Tibial nerve (tissue), 4 donors: ENCODE measurements at regions not wholly inside any gene's neighbourhood (a gene's known extent, or its start where the extent isn't known, plus 50 kb on each side); places are given as distances from the start of the nearest gene placed in this dataset.
"Not testable (repeated sequence)": the region's sequence is repeated elsewhere in the genome, so short reads cannot be mapped to it uniquely, and the experiment has no call there.

Experiments
- DNase-seq, 2 donors: peaks; one replicate each; pipeline ENCODE4 v3.0.0-alpha.2; 2019; ENCODE audit warnings: low spot score in 2 of 2
- H3K27ac ChIP-seq, 4 donors: fragments of 200-600 bp; sonication (generic) in 3 of 4; one replicate each; pipeline ENCODE4 v1.5.1; 2017 to 2019; ENCODE audit warnings: mild to moderate bottlenecking in 1 of 4
- H3K27me3 ChIP-seq, 2 donors: fragments of 200-600 bp; sonication (generic) in 1 of 2; one replicate each; pipeline versions ENCODE4 v1.5.1 to v1.6.0; 2017 to 2019
- H3K36me3 ChIP-seq, 3 donors: fragments of 200-600 bp; sonication (generic); one replicate each; pipeline ENCODE4 v1.5.1; 2018 to 2019
- H3K4me1 ChIP-seq, 4 donors: fragments of 200-600 bp; sonication (generic) in 3 of 4; one replicate each; pipeline ENCODE4 v1.5.1; 2017 to 2019
- H3K4me3 ChIP-seq, 4 donors: fragments of 200-600 bp; sonication (generic) in 3 of 4; one replicate each; pipeline ENCODE4 v1.5.1; 2017 to 2019; ENCODE audit warnings: mild to moderate bottlenecking in 1 of 4, moderate library complexity in 1 of 4
- H3K9me3 ChIP-seq, 4 donors: fragments of 200-600 bp; sonication (generic) in 3 of 4; one replicate each; pipeline ENCODE4 v1.5.1; 2017 to 2019
- EP300 ChIP-seq, 2 donors: sonication (generic); formaldehyde crosslinking; IDR thresholded peaks; one replicate each; pipeline ENCODE4 v1.6.1; 2017; ENCODE audit warnings: antibody characterized with exemption in 2 of 2, mild to moderate bottlenecking in 1 of 2
- POLR2A ChIP-seq, 2 donors: fragments of 450-650 bp; IDR thresholded peaks; one replicate each; pipeline ENCODE4 v1.6.1; 2017; ENCODE audit warnings: antibody characterized with exemption in 2 of 2, mild to moderate bottlenecking in 2 of 2, moderate library complexity in 2 of 2
- WGBS, 2 donors: methylation state at CpG; one replicate each; pipeline ENCODE4 v1.1.5; 2018; 5-methylcytosine and 5-hydroxymethylcytosine counted together
- TF ChIP-seq, protein P1 (sequence below), 5 experiments: fragments of 200-600 bp in 3 of 5; fragments of 450-650 bp in 2 of 5; sonication (generic) in 3 of 5; IDR thresholded peaks; one replicate each; pipeline ENCODE4 v1.5.1; 2016 to 2019; ENCODE audit warnings: antibody characterized with exemption in 5 of 5, mild to moderate bottlenecking in 3 of 5, moderate library complexity in 2 of 5

DNA sequence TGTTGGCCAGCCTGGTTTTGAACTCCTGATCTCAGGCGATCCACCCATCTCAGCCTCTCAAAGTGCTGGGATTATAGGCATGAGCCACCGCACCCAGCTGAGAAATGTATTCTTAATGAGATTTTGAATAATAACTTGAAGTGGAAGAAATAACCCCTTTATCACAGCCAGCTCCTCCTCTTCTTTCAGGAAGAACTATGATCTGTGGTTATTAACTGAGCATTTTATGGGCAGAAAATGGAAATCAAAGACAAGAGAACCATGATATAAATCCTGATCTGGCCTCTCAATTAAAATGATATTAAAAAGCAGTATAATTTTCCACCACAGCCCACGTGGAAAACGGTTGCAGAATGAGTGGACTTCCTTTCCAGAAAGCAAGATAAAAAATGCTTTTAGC, 206.6 kb downstream of the PRELID2 start:
- TF ChIP-seq, protein P1, sequence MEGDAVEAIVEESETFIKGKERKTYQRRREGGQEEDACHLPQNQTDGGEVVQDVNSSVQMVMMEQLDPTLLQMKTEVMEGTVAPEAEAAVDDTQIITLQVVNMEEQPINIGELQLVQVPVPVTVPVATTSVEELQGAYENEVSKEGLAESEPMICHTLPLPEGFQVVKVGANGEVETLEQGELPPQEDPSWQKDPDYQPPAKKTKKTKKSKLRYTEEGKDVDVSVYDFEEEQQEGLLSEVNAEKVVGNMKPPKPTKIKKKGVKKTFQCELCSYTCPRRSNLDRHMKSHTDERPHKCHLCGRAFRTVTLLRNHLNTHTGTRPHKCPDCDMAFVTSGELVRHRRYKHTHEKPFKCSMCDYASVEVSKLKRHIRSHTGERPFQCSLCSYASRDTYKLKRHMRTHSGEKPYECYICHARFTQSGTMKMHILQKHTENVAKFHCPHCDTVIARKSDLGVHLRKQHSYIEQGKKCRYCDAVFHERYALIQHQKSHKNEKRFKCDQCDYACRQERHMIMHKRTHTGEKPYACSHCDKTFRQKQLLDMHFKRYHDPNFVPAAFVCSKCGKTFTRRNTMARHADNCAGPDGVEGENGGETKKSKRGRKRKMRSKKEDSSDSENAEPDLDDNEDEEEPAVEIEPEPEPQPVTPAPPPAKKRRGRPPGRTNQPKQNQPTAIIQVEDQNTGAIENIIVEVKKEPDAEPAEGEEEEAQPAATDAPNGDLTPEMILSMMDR (IDR thresholded peaks at IDR 0.05): no peak
- TF ChIP-seq EP300 (IDR thresholded peaks at IDR 0.05) (no peak), POLR2A (IDR thresholded peaks at IDR 0.05) (no peak)
- Histone ChIP-seq H3K4me1 (no peaks in the 10 kb centered on the region), H3K27ac (no peak overlapping the region), H3K9me3 (peaks cover 0 to 7% (median 0%) of the 10 kb centered on the region in 4 donors), H3K4me3 (no peak overlapping the region), H3K27me3 (peaks cover 0 to 2% of the 10 kb centered on the region in 2 donors), H3K36me3 (no peaks in the 10 kb centered on the region)
- no peak for DNase-seq
- 69 to 79% methylated on average over 4 of the region's 4 CpGs for WGBS, 2 donors

DNA sequence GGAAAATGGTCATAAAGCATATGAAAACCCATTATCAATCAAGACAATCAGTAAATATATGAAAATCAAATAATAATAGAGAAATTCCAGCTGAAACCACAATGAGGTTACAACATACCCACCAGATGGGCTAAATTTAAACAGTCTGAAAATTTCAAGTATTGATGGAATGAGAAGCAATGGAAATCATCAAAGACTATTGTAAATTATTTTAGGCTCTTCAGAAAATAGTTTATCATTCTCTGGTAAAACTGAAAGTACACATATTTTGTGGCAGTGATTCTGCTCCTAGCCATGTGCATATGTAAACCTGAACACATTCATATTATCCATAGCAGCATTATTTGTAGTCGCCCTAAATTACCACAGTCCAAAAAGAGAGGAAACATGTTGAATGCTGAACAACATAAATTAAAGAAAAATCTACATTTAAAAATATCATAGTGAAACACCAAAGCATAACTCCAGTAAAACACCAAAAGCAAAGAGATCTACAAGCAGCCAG, 215.3 kb downstream of the PRELID2 start:
- H3K4me3 ChIP-seq: no peak overlapping the region
- H3K27ac ChIP-seq: no peak overlapping the region
- H3K27me3 ChIP-seq: no peaks in the 10 kb centered on the region
- no peaks in the 10 kb centered on the region for H3K36me3 ChIP-seq
- WGBS, 2 donors: 86 to 100% methylated on average over 1 of the region's 1 CpG
- TF ChIP-seq EP300 (IDR thresholded peaks at IDR 0.05): no peak
- H3K4me1 ChIP-seq: no peaks in the 10 kb centered on the region
- peaks cover 0 to 14% (median 0%) of the 10 kb centered on the region in 4 donors for H3K9me3 ChIP-seq
- no peak for DNase-seq

DNA sequence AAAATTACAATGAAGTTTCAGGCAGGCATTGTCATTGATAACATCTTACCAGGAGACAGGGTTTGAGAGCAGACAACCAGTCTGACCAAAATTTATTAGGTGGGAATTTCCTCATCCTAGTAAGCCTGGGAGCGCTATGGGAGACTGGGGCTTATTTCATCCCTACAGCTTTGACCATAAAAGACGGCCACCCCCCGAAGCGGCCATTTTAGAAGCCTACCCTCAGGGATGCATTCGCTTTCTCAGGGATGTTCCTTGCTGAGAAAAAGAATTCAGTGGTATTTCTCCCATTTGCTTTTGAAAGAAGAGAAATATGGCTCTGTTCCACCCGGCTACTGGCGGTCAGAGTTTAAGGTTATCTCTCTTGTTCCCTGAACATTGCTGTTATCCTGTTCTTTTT, 218.4 kb downstream of the PRELID2 start:
- not testable (repeated sequence) for DNase-seq, H3K27ac ChIP-seq, H3K4me3 ChIP-seq, H3K36me3 ChIP-seq, H3K4me1 ChIP-seq, H3K27me3 ChIP-seq
- H3K9me3 ChIP-seq: peaks cover 0 to 10% (median 0%) of the 10 kb centered on the region in 4 donors
- WGBS, 2 donors: 95 to 98% methylated on average over 7 of the region's 7 CpGs

- Histone ChIP-seq H3K9me3 (no peaks in the 10 kb centered on the region), H3K36me3 (no peaks in the 10 kb centered on the region), H3K27me3 (no peaks in the 10 kb centered on the region), H3K4me3 (no peak overlapping the region), H3K27ac (no peak overlapping the region), H3K4me1 (no peaks in the 10 kb centered on the region)
- 23 to 52% methylated on average over 2 of the region's 2 CpGs for WGBS, 2 donors
- TF ChIP-seq EP300 (IDR thresholded peaks at IDR 0.05) (no peak), POLR2A (IDR thresholded peaks at IDR 0.05) (no peak)
- TF ChIP-seq, protein P1 (IDR thresholded peaks at IDR 0.05): no peak
- no peak for DNase-seq
Measured at GRCh38 chr5:145598983-145599382, 236.2 kb downstream of the PRELID2 start.

- DNase-seq: no peak
- no peak overlapping the region for H3K27ac ChIP-seq
- H3K9me3 ChIP-seq: no peaks in the 10 kb centered on the region
- H3K27me3 ChIP-seq: no peaks in the 10 kb centered on the region
- H3K4me3 ChIP-seq: no peak overlapping the region
- TF ChIP-seq POLR2A (IDR thresholded peaks at IDR 0.05) (no peak), EP300 (IDR thresholded peaks at IDR 0.05) (no peak)
- TF ChIP-seq, protein P1 (IDR thresholded peaks at IDR 0.05): no peak
- no peaks in the 10 kb centered on the region for H3K4me1 ChIP-seq
- 79 to 81% methylated on average over 5 of the region's 5 CpGs for whole genome bisulfite sequencing, 2 donors
- no peaks in the 10 kb centered on the region for H3K36me3 ChIP-seq
Measured at GRCh38 chr5:145598184-145598583, 237.0 kb downstream of the PRELID2 start.

- Histone ChIP-seq H3K36me3 (no peaks in the 10 kb centered on the region), H3K4me1 (peaks cover 0 to 10% (median 0%) of the 10 kb centered on the region in 4 donors), H3K4me3 (no peak overlapping the region), H3K9me3 (no peaks in the 10 kb centered on the region), H3K27ac (no peak overlapping the region), H3K27me3 (no peaks in the 10 kb centered on the region)
- no peak for TF ChIP-seq POLR2A (IDR thresholded peaks at IDR 0.05)
- TF ChIP-seq EP300 (IDR thresholded peaks at IDR 0.05): no peak
- TF ChIP-seq, protein P1 (IDR thresholded peaks at IDR 0.05): no peak
- WGBS, 2 donors: 91 to 96% methylated on average over 1 of the region's 1 CpG
- no peak for DNase-seq
Measured at GRCh38 chr5:145591578-145591977, 243.6 kb downstream of the PRELID2 start.
